Femur (tissue), 1 donor: ENCODE measurements at regions not wholly inside any gene's neighbourhood (a gene's known extent, or its start where the extent isn't known, plus 50 kb on each side); places are given as distances from the start of the nearest gene placed in this dataset.
"Not testable (repeated sequence)": the region's sequence is repeated elsewhere in the genome, so short reads cannot be mapped to it uniquely, and the experiment has no call there.

Experiments
- DNase-seq: peaks from one replicate; pipeline ENCODE4 v3.0.0-alpha.2; 2017

DNA sequence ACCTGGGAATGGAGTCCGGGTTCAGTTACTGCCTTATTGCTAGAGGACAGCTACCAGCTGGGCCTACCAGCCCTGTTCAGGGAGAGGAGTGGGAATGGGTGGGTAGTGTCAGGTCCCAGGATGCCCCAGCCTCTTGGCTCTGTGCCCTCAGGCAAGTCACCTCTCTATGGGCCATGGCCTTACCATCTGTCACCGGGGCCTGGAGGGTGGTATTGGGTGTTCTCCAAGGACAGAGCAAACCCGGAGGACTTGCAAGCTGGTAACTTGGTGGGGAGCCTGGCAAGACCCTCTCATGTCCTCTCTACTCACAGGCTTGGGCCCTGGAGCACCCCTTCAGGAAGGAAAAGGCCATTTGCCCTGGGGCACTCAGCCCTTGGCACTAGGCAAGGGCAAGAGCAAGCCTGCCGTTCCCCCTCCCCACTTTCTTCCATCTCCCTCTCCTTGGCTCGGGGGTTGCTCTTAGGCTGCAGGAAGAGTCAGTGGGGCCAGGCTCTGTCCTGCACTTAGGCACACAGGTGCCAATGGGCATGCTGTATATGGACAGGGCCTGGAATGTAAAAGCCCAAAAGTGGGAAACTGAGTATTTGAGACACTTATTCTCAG lies 170.0 kb upstream of the ZNF267 start:
- DNase-seq = no peak

GRCh38 chr16:31704138-31704537 lies 169.5 kb upstream of the ZNF267 start:
- no peak for DNase-seq

GRCh38 chr16:31705371-31705770 lies 168.2 kb upstream of the ZNF267 start:
- DNase-seq = no peak

- DNase-seq = no peak
Observed at GRCh38 chr16:31706318-31706717, 167.3 kb upstream of the ZNF267 start.

GRCh38 chr16:31706925-31707324 lies 166.7 kb upstream of the ZNF267 start:
- DNase-seq = no peak

- DNase-seq = no peak
Observed at GRCh38 chr16:31707743-31708335, 165.8 kb upstream of the ZNF267 start.

DNA sequence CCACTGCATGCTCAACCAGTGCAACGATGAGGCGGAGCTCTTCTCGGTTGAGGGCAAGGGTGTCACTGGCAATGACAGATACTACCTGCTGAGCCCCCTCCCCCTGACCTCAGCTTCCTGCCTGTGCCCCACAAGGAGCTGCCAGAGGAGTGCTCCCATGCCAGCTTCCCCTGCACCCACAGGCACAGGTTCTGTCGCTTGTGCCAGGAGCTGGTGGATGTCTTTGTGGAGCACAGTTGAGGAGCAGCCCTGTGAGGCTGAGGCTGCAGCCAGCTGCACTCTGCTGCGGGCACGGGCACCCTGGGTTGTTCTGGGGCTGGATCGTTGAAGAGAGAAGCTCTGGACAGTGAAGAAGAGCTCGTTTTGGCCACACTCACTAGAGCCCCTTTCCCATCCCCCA lies 165.3 kb upstream of the ZNF267 start:
- no peak for DNase-seq

DNA sequence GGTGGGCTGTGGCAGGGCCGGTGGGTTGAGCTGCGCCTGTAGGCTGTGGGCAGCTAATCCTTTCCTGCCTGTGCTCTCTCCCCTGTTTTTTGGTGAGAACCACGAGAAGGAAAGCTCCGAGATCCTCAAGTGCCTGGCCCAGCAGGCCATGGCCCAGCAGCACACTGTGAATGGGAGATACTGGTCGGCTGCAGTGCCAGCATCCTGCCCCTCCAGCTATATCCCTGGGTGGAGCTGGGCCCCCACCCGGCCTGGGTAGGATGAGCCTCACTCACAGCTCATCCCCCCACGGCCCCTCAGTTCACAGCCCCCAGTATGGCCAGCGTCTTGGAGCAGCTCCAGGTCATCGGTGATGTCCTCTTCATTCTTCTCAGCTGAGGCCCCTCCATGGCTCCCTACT lies 164.4 kb upstream of the ZNF267 start:
- DNase-seq = no peak

GRCh38 chr16:31710134-31710533 lies 163.5 kb upstream of the ZNF267 start:
- DNase-seq = no peak

DNA sequence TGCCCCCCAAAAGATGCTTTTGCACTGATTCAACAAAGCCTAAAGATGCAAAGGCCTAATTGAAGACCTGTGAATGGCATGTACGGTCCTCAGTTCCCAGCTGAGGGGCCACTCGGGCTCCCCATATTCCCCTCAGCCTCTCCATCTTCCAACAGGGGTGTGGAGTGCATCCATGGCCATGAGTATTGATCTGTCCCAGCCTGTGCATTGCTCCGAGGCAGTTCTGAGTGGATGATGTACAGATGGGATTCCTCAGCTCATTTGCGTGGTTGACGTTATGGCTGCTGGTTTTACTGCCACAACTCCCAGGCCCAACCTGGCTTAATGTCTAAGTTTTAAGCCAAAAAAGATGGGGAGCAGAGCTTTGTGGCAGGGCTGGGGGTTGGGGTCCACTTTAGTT lies 162.7 kb upstream of the ZNF267 start:
- DNase-seq = no peak

DNA sequence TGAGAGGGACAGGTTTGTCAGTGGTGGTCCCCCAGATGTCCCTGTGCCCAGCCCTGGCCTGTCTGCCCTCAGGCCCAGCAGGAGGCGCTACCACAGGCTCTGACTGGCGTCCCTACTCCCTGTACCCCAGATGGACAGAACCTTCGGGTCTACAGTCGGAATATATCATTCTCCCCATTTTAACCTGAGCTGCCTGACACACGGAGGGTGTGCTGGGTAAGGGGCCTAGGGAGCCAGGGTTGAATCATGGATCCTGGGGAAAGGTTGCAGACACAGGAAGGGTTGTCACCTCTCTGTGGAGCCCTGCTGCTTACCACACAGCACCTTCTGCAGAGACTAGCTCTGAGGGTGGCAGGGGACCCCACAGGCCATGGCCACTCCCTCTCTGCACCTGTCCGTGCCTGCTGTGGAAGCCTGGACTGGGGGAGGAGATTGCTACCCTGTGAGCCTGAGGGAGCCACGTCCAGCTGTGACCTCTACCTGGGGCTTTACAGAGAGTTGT lies 162.2 kb upstream of the ZNF267 start:
- DNase-seq = no peak

DNA sequence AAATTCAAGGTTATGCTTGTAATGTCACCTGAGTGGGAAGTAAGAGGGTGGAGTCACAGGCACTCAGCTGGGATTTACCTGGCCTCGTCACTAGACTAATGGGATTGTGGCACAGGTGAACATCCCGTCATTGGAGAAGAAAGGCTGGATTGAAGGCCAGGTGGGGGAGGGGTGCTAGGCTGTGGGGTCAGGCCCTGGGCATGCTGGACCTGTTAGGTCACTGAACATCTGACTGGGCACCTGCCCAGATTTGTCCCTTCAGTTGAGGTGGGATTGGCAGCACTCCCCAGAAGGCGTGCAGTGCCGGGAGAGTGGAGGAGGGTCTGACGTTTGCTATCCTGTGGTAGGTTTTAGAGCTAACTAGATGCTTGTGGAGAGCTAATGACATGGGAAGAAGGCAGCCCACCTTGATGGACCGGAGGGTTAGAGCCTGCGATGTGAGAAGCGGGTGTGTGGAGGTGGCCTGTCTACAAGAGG lies 161.5 kb upstream of the ZNF267 start:
- no peak for DNase-seq

DNA sequence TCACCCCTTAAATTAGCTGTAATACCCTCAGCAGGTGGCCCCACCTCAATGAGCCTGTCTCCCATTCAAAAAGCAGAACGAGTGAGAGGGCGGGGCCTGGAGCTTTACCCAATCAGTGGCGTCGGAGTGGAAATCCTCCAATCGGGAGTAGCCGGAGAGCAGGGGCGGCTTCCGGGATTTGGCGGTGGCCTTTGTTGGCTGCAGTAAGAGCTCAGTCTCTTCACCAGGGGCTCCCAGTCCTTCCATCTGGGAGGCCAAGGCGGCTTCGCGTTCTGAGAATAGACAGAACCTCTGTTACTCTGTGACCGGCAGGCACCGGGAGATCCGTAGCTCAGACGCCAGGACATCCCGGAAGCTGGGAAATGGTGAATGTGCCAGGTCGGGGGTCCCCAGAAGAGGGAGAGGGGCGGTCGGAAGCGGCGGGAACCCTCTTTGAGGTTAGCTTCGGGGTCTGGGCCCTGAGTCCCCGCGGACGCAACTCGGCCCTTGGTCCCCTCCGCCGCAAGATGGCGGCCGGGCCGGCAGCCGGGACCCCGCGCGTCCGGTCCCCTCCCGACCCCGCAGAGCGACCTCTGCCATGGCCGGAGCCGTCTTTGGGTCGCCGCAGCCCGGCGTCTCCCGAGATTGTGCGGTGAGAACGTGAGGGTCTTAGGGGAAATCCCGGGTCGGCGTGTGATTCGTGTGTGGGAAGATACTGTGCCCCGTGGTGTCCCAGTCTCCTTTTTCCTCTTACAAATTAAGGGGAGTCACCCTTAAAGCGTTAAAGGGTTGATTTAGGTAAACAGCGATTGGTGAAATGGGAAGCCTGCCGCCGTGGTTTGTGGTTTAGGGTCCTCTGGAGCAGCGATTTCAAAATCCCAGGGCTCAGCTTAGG lies 160.3 kb upstream of the ZNF267 start:
- DNase-seq = peak; percentile 97

DNA sequence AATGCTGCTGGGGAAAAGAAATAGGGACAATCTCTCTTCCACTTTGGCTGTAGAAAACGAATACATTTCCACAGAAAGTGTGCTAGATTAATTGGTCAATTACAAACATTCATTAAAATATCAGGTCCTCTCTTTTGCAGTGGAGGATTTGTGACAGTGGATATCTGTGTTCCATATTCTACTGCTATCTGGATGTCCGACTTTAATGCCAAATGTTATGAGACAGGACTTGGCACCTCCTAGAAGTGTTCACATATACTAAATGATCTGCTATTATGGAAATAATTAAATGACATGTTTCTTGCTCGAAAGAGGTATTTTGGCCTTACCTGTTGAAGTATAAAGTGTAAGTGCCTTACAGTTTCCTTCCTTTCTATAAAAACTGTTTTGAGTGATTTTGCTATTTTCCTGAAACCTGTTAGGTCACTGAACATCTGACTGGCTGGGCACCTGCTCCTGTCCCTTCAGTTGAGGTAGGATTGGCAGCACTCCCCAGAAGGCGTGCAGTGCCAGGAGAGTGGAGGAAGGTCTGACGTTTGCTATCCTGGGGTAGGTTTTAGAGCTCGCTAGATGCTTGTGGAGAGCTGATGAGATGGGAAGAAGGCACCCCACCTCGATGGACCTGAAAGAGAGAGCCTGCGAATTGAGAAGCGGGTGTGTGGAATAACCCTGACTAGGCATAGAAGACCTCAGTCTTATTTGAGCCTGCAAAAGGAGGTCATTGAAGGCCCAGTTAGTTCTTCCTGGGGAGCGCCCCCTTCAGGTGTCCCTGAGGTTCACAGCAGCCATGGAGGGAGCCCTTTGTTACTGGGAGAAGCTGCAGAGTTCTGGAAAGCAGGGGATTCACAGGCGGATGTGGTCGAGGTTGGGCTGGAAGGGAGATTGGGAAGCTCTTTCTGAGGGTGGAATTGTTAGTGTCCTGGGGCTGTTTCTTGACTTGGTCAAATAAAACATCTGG lies 159.4 kb upstream of the ZNF267 start:
- DNase-seq = no peak

GRCh38 chr16:31714903-31715504 lies 158.6 kb upstream of the ZNF267 start:
- DNase-seq = no peak

DNA sequence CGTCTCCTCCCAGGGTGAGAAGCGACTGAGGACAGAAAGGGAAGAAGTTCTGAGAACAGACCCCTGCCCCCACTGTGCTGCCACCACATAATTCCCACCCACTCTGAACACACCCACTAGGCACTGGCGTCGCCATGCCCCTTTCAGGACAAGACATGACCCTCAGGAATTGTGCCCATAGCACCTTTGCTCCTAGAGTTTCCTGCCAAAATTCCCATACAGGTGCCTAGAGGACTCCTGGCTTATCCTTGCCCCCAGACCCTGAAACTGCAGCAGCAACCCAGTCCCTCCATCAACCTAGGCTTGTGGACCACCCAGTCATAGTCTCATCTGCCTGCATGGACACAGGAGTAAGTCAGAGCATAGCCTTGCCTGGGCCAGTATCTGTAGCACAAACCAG lies 157.7 kb upstream of the ZNF267 start:
- no peak for DNase-seq

GRCh38 chr16:31718998-31719397 lies 154.6 kb upstream of the ZNF267 start:
- no peak for DNase-seq

GRCh38 chr16:31727553-31727952 lies 146.1 kb upstream of the ZNF267 start:
- DNase-seq = no peak

GRCh38 chr16:31734265-31734664 lies 139.3 kb upstream of the ZNF267 start:
- no peak for DNase-seq

DNA sequence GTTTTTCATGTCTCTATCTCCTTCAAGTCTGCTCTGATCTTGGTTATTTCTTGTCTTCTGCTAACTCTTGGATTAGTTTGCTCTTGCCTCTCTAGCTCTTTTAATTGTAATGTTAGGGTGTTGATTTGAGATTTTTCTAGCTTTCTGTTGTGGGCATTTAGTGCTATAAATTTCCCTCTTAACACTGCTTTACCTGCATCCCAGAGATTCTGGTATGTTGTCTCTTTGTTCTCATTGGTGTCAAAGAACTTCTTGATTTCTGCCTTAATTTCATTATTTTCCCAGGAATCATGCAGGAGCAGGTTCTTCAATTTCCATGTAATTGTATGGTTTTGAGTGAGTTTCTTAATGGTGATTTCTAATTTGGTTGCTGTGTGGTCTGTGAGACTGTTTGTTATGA lies 128.5 kb upstream of the ZNF267 start:
- DNase-seq = not testable (repeated sequence)

GRCh38 chr16:31745900-31746299 lies 127.7 kb upstream of the ZNF267 start:
- DNase-seq = no peak

DNA sequence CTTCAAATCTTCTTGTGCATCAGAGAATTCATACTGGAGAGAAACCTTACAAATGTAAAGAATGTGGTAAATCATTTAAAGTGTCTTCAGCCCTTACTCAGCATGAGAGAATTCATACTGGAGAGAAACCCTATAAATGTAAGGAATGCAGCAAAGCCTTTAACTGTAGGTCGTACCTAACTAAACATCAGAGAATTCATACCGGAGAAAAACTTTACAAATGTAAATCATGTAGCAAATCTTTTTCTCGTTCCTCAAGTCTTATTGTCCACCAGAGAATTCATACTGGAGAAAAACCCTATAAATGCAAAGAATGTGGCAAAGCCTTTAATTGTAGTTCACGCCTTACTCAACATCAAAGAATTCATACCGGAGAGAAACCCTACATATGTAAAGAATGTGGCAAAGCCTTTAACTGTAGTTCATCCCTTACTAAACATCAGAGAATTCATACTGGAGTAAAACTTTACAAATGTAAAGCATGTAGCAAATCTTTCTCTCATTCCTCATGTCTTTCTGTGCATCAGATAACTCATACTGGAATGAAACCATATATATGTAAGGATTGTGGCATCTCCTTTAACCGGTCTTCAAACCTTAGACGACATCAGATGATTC lies 118.5 kb upstream of the ZNF267 start:
- DNase-seq = no peak
